ENCODE measurements at regions not wholly inside any gene's neighbourhood (a gene's known extent, or its start where the extent isn't known, plus 50 kb on each side); places are given as distances from the start of the nearest gene placed in this dataset.

DNA sequence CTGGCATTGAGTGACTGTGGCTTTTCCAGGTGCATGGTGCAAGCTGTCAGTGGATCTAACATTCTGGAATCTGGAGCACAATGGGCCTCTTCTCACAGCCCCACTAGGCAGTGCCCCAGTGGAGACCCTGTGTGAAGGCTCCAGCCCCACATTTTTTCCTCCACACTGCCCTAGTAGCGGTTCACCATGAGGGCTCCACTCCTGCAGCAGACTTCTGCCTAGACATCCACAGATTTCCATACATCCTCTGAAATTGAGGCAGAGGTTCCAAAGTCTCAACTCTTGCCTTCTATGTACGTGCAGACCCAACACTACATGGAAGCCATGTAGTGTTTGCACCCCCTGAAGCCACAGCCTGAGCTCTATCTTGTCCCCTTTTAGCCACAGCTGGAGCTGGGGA, 118.0 kb upstream of the BMP5 start:
- no peak for DNase-seq (ENCODE audit: low read depth)
- no peak overlapping the region for H3K4me3 ChIP-seq (ENCODE audit: low read depth, low read length)
- TF ChIP-seq, protein P1, sequence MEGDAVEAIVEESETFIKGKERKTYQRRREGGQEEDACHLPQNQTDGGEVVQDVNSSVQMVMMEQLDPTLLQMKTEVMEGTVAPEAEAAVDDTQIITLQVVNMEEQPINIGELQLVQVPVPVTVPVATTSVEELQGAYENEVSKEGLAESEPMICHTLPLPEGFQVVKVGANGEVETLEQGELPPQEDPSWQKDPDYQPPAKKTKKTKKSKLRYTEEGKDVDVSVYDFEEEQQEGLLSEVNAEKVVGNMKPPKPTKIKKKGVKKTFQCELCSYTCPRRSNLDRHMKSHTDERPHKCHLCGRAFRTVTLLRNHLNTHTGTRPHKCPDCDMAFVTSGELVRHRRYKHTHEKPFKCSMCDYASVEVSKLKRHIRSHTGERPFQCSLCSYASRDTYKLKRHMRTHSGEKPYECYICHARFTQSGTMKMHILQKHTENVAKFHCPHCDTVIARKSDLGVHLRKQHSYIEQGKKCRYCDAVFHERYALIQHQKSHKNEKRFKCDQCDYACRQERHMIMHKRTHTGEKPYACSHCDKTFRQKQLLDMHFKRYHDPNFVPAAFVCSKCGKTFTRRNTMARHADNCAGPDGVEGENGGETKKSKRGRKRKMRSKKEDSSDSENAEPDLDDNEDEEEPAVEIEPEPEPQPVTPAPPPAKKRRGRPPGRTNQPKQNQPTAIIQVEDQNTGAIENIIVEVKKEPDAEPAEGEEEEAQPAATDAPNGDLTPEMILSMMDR (conservative IDR thresholded peaks at IDR 0.05; ENCODE audit: low read depth, low read length), result no peak

DNA sequence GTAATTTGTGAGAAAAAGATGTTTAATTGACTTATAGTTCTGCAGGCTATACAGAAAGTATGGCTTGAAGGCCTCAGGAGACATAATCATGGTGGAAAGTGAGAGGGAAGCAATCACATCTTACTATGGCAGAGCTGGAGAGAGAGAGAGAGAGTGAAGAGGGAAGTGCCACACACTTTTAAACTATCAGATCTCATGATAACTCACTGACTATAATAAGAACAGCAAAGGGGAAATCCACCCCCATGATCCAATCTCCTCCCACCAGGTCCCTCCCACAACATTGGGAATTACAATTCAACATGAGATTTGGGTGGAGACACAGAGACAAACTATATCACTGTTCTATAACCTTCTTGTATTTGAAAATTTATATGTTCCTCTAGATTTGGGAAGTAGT, 117.2 kb upstream of the BMP5 start:
- no peak overlapping the region for H3K4me3 ChIP-seq (ENCODE audit: low read depth, low read length)
- TF ChIP-seq, protein P1 (conservative IDR thresholded peaks at IDR 0.05; ENCODE audit: low read depth, low read length), result no peak
- DNase-seq (ENCODE audit: low read depth), result no peak

DNA sequence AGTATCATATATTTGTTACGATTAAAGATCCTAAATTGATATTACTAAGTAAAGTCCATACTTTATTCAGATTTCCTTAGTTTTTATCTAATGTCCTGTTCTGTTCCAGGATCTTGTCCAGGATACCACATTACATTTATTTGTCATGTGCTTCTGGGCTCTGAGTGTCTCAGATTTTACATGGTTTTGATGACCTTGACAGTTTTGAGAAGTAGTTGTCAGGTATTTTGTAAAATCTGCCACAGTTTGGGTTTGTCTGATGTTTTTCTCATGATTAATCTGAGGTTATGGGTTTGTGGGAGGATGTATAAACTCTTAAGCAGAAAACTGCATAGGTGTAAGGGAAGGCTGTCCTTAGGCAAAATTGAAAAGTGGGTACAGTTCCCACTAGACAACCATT, 109.9 kb upstream of the BMP5 start:
- DNase-seq (ENCODE audit: low read depth), result no peak
- H3K4me3 ChIP-seq (ENCODE audit: low read depth, low read length), result no peak overlapping the region
- TF ChIP-seq, protein P1 (conservative IDR thresholded peaks at IDR 0.05; ENCODE audit: low read depth, low read length), result no peak

DNA sequence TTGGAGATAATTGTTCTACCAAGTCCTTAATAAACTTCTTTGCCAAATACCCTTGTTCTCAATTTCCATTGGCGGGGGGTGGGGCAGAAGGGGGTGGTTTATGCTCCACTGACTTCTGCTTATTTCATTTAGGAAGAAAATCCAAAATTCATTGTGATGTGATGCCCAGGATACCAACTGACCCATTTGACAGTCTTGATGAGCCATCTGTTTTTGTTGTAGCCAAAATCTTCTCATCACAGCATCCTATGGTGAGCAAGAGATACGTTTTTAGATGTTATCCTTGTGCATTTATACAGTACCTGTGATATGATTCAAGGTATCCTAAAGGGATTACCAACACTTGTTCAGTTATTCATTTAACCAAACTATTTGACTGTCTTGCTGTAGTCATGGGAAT, 108.5 kb upstream of the BMP5 start:
- DNase-seq (ENCODE audit: low read depth), result no peak
- TF ChIP-seq, protein P1 (conservative IDR thresholded peaks at IDR 0.05; ENCODE audit: low read depth, low read length), result no peak
- H3K4me3 ChIP-seq (ENCODE audit: low read depth, low read length), result no peak overlapping the region

DNA sequence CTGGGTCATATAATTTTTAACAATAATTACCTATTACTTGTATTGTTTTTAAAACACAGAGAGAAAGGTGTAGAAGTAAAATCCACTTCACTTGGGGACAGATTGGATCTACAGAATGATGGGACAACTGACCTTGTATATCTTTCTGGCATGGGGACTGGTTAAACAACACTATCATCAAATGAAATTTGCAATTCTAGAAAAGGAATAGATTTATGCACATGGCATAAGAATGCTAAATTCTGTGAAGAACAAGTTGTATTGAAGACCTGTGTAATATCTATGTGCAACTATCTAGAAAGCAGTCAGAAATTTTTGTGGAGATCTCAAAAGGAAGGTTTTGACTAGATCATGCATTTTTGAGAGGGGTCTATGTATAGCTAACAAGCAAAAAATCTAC, 106.3 kb upstream of the BMP5 start:
- no peak overlapping the region for H3K4me3 ChIP-seq (ENCODE audit: low read depth, low read length)
- DNase-seq (ENCODE audit: low read depth), result no peak
- TF ChIP-seq, protein P1 (conservative IDR thresholded peaks at IDR 0.05; ENCODE audit: low read depth, low read length), result no peak

GRCh38 chr6:55980627-55981211, 105.3 kb upstream of the BMP5 start:
- TF ChIP-seq, protein P1 (conservative IDR thresholded peaks at IDR 0.05; ENCODE audit: low read depth, low read length), result peak; percentile 69
- DNase-seq (ENCODE audit: low read depth), result peak; percentile 64
- no peak overlapping the region for H3K4me3 ChIP-seq (ENCODE audit: low read depth, low read length)

DNA sequence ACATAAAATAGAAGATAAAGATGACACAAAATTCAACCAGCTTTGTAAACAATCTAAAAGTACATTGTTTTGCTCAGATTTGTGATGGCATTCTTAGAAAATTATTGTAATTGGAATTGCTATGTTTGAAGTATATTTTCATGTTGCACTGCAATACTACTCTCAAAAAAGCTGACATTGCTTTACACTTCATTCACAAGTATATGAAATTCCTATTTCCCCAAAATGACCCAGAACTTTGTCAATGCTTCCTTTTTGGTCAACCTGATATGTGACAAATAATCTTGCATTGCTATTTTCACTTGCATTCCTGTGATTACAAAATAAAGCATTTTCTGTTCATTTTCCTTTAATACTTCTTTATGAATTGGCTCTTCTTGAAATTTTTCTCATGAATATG, 104.1 kb upstream of the BMP5 start:
- TF ChIP-seq, protein P1 (conservative IDR thresholded peaks at IDR 0.05; ENCODE audit: low read depth, low read length), result no peak
- no peak for DNase-seq (ENCODE audit: low read depth)

More for the DNA sequence above, 104.1 kb upstream of the BMP5 start:
- no peak overlapping the region for H3K4me3 ChIP-seq (ENCODE audit: low read depth, low read length)
